ENCODE measurements at regions not wholly inside any gene's neighbourhood (a gene's known extent, or its start where the extent isn't known, plus 50 kb on each side); places are given as distances from the start of the nearest gene placed in this dataset.

- H3K4me3 ChIP-seq (ENCODE audit: low read depth, low read length), result no peak overlapping the region
- TF ChIP-seq CTCF (IDR thresholded peaks at IDR 0.05; ENCODE audit: insufficient read depth, low read length), result no peak
- DNase-seq (ENCODE audit: low read depth), result peak; percentile 68
Measured at GRCh38 chr2:42965196-42965595, 172.8 kb upstream of the HAAO start.

GRCh38 chr2:42964439-42965083 lies 172.2 kb upstream of the HAAO start:
- DNase-seq (ENCODE audit: low read depth), result peak; percentile 99
- TF ChIP-seq CTCF (IDR thresholded peaks at IDR 0.05; ENCODE audit: insufficient read depth, low read length), result no peak
- H3K4me3 ChIP-seq (ENCODE audit: low read depth, low read length), result no peak overlapping the region

- no peak overlapping the region for H3K4me3 ChIP-seq (ENCODE audit: low read depth, low read length)
- no peak for TF ChIP-seq CTCF (IDR thresholded peaks at IDR 0.05; ENCODE audit: insufficient read depth, low read length)
- DNase-seq (ENCODE audit: low read depth), result no peak
Measured at GRCh38 chr2:42963452-42964068, 171.2 kb upstream of the HAAO start.

GRCh38 chr2:42962508-42962953 lies 170.1 kb upstream of the HAAO start:
- no peak overlapping the region for H3K4me3 ChIP-seq (ENCODE audit: low read depth, low read length)
- TF ChIP-seq CTCF (IDR thresholded peaks at IDR 0.05; ENCODE audit: insufficient read depth, low read length), result no peak
- peak; percentile 66 for DNase-seq (ENCODE audit: low read depth)

GRCh38 chr2:42961961-42962360 lies 169.6 kb upstream of the HAAO start:
- H3K4me3 ChIP-seq (ENCODE audit: low read depth, low read length), result no peak overlapping the region
- DNase-seq (ENCODE audit: low read depth), result no peak
- no peak for TF ChIP-seq CTCF (IDR thresholded peaks at IDR 0.05; ENCODE audit: insufficient read depth, low read length)

GRCh38 chr2:42961385-42961811 lies 169.0 kb upstream of the HAAO start:
- DNase-seq (ENCODE audit: low read depth), result peak; percentile 81
- no peak for TF ChIP-seq CTCF (IDR thresholded peaks at IDR 0.05; ENCODE audit: insufficient read depth, low read length)
- no peak overlapping the region for H3K4me3 ChIP-seq (ENCODE audit: low read depth, low read length)

Data from fibroblast of the aortic adventitia (primary cell).